AG04450 (cell line): ENCODE measurements at regions not wholly inside any gene's neighbourhood (a gene's known extent, or its start where the extent isn't known, plus 50 kb on each side); places are given as distances from the start of the nearest gene placed in this dataset.

ENCODE experiments used
- CTCF ChIA-PET: fragments of 300-600, 350-600 bp; formaldehyde crosslinking; extraction: SDS; loops from one replicate; lab custom pipeline; 2022; ENCODE audit warnings: antibody characterized with exemption, inconsistent platforms; lab: Charles Lee
- POLR2A ChIA-PET: fragments of 350-600 bp; formaldehyde crosslinking; extraction: SDS; loops from one replicate; lab custom pipeline; 2021; ENCODE audit warnings: antibody characterized with exemption, inconsistent platforms; lab: Yijun Ruan, JAX
- DNase-seq: peaks from one replicate; pipeline ENCODE4 v3.0.0-alpha.2; 2011; ENCODE audit warnings: low read depth, low spot score
- H3K27ac ChIP-seq: one replicate; pipeline ENCODE4 v1.5.1; 2012; ENCODE audit warnings: low read depth, low read length, control low read depth
- H3K27me3 ChIP-seq: one replicate; pipeline ENCODE4 v1.6.0; 2012; ENCODE audit warnings: low read length; ENCODE audit not compliant: control insufficient read depth, insufficient read depth
- H3K4me3 ChIP-seq: 2 replicates; pipeline ENCODE4 v1.5.1; 2011; ENCODE audit warnings: mild to moderate bottlenecking, low read depth, low read length, control low read depth
- H3K9me3 ChIP-seq: 2 replicates; pipeline ENCODE4 v1.5.1; 2012; ENCODE audit warnings: low read length; ENCODE audit not compliant: control insufficient read depth, insufficient read depth
- CTCF ChIP-seq: IDR thresholded peaks from 2 replicates; pipeline ENCODE4 v1.5.1; 2011; ENCODE audit warnings: low read depth, low read length, control low read depth, inconsistent platforms

- no peak for DNase-seq
- POLR2A ChIA-PET: interaction anchor here (0.9 kb wide), 1 partner anchor 117 kb away, joined by 3 read pairs; the partner anchor contains the start of gene KLF6
These were observed 117.2 kb upstream of the KLF6 start for GRCh38 chr10:3902054-3902808.

GRCh38 chr10:3901370-3901769 is 116.4 kb upstream of the KLF6 start:
- Histone ChIP-seq H3K27me3 (no peaks in the 10 kb centered on the region), H3K9me3 (no peaks in the 10 kb centered on the region), H3K27ac (no peak overlapping the region), H3K4me3 (no peak overlapping the region)
- POLR2A ChIA-PET: interaction anchor here (0.6 kb wide), 1 partner anchor 70 kb away, joined by 10 read pairs; no protein-coding TSS in a partner anchor
- no peak for DNase-seq
- no peak for TF ChIP-seq CTCF
- CTCF ChIA-PET: no interaction called here

More at GRCh38 chr10:3902054-3902808, 117.2 kb upstream of the KLF6 start:
- no peak overlapping the region for H3K27ac ChIP-seq
- H3K4me3 ChIP-seq: no peak overlapping the region
- no peaks in the 10 kb centered on the region for H3K9me3 ChIP-seq
- H3K27me3 ChIP-seq: no peaks in the 10 kb centered on the region
- no peak for TF ChIP-seq CTCF
- CTCF ChIA-PET: interaction anchor here (1.0 kb wide), 1 partner anchor 754 kb away, joined by 5 read pairs; no protein-coding TSS in a partner anchor

- CTCF ChIA-PET: no interaction called here
- Histone ChIP-seq H3K27me3 (no peaks in the 10 kb centered on the region), H3K9me3 (no peaks in the 10 kb centered on the region), H3K27ac (no peak overlapping the region), H3K4me3 (no peak overlapping the region)
- no peak for DNase-seq
- no peak for TF ChIP-seq CTCF
- POLR2A ChIA-PET: no interaction called here
These were observed 115.4 kb upstream of the KLF6 start for GRCh38 chr10:3900391-3900790.

GRCh38 chr10:3898821-3899220 is 113.8 kb upstream of the KLF6 start:
- Histone ChIP-seq H3K4me3 (no peak overlapping the region), H3K9me3 (no peaks in the 10 kb centered on the region), H3K27ac (no peak overlapping the region), H3K27me3 (no peaks in the 10 kb centered on the region)
- ChIA-PET CTCF (no interaction called here), POLR2A (interaction anchor here (0.7 kb wide), 2 partner anchors 116 to 120 kb away, joined by 4 to 5 read pairs; no protein-coding TSS in a partner anchor)
- TF ChIP-seq CTCF: no peak
- DNase-seq: no peak

DNA sequence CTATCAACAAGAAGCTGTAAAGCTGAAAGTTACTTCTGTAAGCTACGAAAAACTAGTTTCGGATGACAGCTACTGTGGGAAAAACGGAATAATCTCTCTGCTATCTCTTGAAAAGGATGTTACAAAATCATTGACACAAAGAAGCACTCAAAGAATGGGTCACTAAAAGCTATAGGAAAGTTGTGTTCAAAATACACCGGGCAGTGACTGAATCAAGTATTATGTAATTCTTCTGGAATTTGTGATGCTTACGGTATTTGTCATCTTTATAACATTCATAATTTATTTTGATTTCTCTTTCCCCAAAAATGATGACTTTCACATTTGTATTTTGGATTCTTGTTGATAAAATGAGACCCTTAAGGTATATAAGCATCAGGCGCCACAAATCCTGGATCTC is 112.1 kb upstream of the KLF6 start:
- CTCF ChIA-PET: no interaction called here
- no peaks in the 10 kb centered on the region for H3K27me3 ChIP-seq
- no peak for DNase-seq
- POLR2A ChIA-PET: interaction anchor here (0.6 to 1.3 kb wide), 5 partner anchors 9 to 907 kb away, joined by 3 to 10 read pairs (median 3); partner anchors contain the start of gene KLF6
- H3K9me3 ChIP-seq: no peaks in the 10 kb centered on the region
- no peak overlapping the region for H3K27ac ChIP-seq
- TF ChIP-seq CTCF: no peak
- no peak overlapping the region for H3K4me3 ChIP-seq
